RWPE2 (cell line): ENCODE measurements at regions not wholly inside any gene's neighbourhood (a gene's known extent, or its start where the extent isn't known, plus 50 kb on each side); places are given as distances from the start of the nearest gene placed in this dataset.

Experiments
- ATAC-seq: fragments of 200-7000 bp; cut with Tn5 transposase; 3 replicates; pipeline ENCODE4 v1.9.1; 2021; ENCODE audit warnings: low read depth
- DNase-seq: peaks from one replicate; pipeline ENCODE4 v3.0.0-alpha.2; 2020; ENCODE audit warnings: low spot score
- H3K27ac ChIP-seq: fragments of 450-650 bp; 2 replicates; pipeline ENCODE4 v1.5.1; 2017; ENCODE audit warnings: mild to moderate bottlenecking; ENCODE audit not compliant: poor library complexity, severe bottlenecking
- H3K27me3 ChIP-seq: fragments of 250-450 bp; sonication (Bioruptor Pico); 2 replicates; pipeline ENCODE4 v1.5.1; 2021; ENCODE audit warnings: mild to moderate bottlenecking, moderate library complexity; ENCODE audit not compliant: insufficient read depth, poor library complexity, severe bottlenecking
- H3K36me3 ChIP-seq: fragments of 250-450 bp; sonication (Bioruptor Pico); 2 replicates; pipeline ENCODE4 v1.5.1; 2020; ENCODE audit warnings: low read depth, mild to moderate bottlenecking, moderate library complexity
- H3K4me1 ChIP-seq: fragments of 250-450 bp; sonication (Bioruptor Pico); 2 replicates; pipeline ENCODE4 v1.5.1; 2021; ENCODE audit warnings: mild to moderate bottlenecking, moderate library complexity; ENCODE audit not compliant: insufficient read depth, poor library complexity, severe bottlenecking
- H3K4me3 ChIP-seq: fragments of 250-450 bp; sonication (Bioruptor Pico); 2 replicates; pipeline ENCODE4 v1.5.1; 2021; ENCODE audit warnings: mild to moderate bottlenecking, moderate library complexity; ENCODE audit not compliant: severe bottlenecking
- H3K9me3 ChIP-seq: fragments of 250-450 bp; sonication (Bioruptor Pico); 2 replicates; pipeline ENCODE4 v1.5.1; 2021; ENCODE audit warnings: mild to moderate bottlenecking, moderate library complexity; ENCODE audit not compliant: severe bottlenecking
- TF ChIP-seq, protein P1 (sequence below): fragments of 450-650 bp; IDR thresholded peaks from one replicate; pipeline ENCODE4 v1.5.1; 2017; ENCODE audit warnings: mild to moderate bottlenecking, moderate library complexity; ENCODE audit not compliant: poor library complexity, severe bottlenecking

DNA sequence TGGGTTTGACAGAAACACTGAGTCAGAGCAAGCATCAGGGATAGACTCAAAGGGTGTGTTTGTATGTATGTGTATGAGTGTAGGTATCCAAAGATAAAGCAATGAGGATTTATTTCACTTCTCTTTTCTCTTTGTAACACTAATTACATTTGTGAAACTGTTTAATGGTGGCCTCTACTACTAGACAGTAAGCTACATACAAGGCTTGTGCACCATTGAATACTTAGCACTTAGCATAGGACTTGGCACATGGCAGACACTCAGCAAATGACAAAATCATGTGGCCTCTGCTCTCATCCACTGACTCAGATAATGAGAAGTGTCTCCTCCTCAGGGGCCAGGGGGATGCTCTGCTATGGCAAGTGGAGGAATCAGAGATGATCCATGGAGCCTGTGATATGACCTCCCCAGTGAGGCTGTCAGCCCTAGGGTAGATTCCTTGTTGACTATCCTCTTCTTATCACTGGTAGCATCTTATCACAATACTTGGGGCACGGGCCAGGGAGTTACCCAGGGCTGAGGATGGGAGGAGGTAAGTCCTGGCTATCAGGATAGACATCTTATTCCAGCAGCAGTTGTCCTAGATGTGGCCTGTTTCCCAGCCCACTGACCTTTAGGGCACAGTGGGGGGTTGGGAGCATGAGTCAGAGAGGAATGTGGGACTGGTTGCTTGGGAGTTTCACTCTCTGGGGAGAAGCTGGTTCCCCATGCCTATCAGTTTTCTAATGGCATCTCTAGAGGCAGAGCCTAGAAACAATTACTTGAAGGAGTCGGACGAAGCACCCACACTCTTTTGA, 71.2 kb upstream of the HOXC13 start:
- H3K4me1 ChIP-seq: peaks cover 35% of the 10 kb centered on the region
- H3K4me3 ChIP-seq: no peak overlapping the region
- ATAC-seq (peak; percentile 49; the same call in 2 of the 3 replicates), DNase-seq (no peak)
- H3K27ac ChIP-seq: no peak overlapping the region
- no peaks in the 10 kb centered on the region for H3K27me3 ChIP-seq
- TF ChIP-seq, protein P1, sequence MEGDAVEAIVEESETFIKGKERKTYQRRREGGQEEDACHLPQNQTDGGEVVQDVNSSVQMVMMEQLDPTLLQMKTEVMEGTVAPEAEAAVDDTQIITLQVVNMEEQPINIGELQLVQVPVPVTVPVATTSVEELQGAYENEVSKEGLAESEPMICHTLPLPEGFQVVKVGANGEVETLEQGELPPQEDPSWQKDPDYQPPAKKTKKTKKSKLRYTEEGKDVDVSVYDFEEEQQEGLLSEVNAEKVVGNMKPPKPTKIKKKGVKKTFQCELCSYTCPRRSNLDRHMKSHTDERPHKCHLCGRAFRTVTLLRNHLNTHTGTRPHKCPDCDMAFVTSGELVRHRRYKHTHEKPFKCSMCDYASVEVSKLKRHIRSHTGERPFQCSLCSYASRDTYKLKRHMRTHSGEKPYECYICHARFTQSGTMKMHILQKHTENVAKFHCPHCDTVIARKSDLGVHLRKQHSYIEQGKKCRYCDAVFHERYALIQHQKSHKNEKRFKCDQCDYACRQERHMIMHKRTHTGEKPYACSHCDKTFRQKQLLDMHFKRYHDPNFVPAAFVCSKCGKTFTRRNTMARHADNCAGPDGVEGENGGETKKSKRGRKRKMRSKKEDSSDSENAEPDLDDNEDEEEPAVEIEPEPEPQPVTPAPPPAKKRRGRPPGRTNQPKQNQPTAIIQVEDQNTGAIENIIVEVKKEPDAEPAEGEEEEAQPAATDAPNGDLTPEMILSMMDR: no peak
- no peaks in the 10 kb centered on the region for H3K36me3 ChIP-seq
- no peaks in the 10 kb centered on the region for H3K9me3 ChIP-seq

DNA sequence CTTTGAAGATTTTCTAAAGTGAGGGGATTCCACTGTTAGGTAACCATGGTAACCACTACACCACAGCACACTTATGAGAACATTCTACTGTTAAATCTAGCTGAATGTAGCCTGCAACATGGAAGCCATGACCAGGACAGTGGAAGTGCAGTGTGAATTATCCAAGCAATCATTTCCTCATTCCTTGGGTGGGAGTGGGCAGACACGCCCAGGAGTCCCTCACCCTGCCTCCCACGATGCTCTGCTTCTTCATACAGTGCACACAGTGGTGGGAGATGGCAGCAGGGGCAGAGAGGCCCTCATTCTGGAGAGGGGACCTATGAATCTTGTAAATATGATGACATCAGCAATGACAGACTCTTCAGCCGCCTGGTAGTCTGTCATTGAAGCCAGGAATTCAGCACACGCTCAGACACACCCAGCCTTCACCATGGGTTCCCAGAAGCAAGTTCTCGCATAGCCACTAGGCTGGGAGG, 70.1 kb upstream of the HOXC13 start:
- DNase-seq: no peak
- Histone ChIP-seq H3K4me3 (no peak overlapping the region), H3K36me3 (no peaks in the 10 kb centered on the region), H3K27me3 (no peaks in the 10 kb centered on the region), H3K4me1 (peaks cover 26% of the 10 kb centered on the region), H3K9me3 (no peaks in the 10 kb centered on the region), H3K27ac (no peak overlapping the region)
- no peak; the same call in 2 of the 3 replicates for ATAC-seq
- TF ChIP-seq, protein P1: no peak

DNA sequence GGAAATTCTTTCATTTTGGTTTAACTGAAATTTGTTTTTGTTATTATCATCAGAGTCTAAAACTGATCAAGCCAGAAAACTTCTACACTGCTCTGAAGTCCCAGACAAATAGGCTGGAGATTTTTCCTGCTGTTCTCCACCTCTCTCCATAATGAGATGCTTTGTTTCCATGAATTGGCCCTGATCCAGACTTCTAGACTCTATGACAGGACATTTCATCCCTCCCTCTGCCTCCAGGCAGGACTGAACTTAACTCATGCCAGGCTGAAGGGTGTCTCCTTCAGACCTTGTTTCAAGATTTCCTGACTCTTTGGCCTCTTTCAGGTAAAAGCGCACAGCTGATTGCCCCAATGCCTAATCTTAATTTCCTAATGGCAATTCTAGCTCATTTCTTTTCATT, 69.1 kb upstream of the HOXC13 start:
- Histone ChIP-seq H3K27me3 (no peaks in the 10 kb centered on the region), H3K36me3 (no peaks in the 10 kb centered on the region), H3K4me3 (no peak overlapping the region), H3K4me1 (peaks cover 26% of the 10 kb centered on the region), H3K9me3 (no peaks in the 10 kb centered on the region), H3K27ac (no peak overlapping the region)
- TF ChIP-seq, protein P1: no peak
- ATAC-seq (peak; percentile 66), DNase-seq (no peak)

DNA sequence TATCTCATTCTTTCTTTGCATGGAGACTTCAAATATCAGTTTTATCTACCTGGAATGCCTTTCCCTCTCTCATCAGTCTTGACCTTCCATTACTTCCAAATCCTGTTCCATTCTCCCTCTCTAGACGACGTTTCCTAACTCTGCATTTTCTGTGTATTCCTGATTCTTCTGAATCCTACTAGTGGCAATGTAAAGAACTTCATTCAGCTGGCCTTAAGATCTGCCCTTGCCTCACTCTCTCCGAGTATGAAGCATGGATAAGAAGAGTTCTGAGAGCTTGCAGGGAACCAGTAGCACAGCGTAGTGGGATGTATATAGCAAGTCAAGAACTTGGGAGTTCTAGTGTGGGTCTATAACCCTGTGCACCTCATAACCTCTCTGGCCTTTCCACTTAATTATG, 68.5 kb upstream of the HOXC13 start:
- Histone ChIP-seq H3K9me3 (no peaks in the 10 kb centered on the region), H3K27me3 (no peaks in the 10 kb centered on the region), H3K27ac (no peak overlapping the region), H3K4me1 (peaks cover 26% of the 10 kb centered on the region), H3K4me3 (no peak overlapping the region), H3K36me3 (no peaks in the 10 kb centered on the region)
- ATAC-seq: no peak
- DNase-seq: no peak
- TF ChIP-seq, protein P1: no peak

DNA sequence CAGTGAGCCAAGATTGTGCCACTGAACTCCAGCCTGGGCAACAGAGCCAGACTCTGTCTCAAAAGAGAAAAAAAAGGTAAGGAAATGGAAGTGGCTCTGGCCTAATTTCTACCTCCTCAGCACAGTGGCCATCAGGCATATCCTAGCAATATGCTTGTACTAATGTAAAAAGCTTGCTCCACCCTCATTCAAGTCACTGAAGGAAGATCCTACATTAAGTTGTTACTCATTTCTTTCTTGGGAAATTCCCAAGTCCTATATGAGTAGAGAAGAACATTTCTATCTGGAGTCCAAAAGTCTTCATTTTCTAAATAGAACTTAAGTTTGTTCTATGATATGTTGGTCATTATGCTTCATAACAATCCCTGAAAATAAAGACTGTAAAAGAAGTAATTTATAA, 67.3 kb upstream of the HOXC13 start:
- H3K4me3 ChIP-seq: no peak overlapping the region
- ATAC-seq (no peak), DNase-seq (no peak)
- H3K4me1 ChIP-seq: peaks cover 26% of the 10 kb centered on the region
- H3K27ac ChIP-seq: no peak overlapping the region
- H3K27me3 ChIP-seq: no peaks in the 10 kb centered on the region
- TF ChIP-seq, protein P1: no peak
- no peaks in the 10 kb centered on the region for H3K36me3 ChIP-seq
- H3K9me3 ChIP-seq: no peaks in the 10 kb centered on the region
